LHCN-M2 (cell line): ENCODE measurements at regions not wholly inside any gene's neighbourhood (a gene's known extent, or its start where the extent isn't known, plus 50 kb on each side); places are given as distances from the start of the nearest gene placed in this dataset.

Experiments used
- DNase-seq: peaks from one replicate; pipeline ENCODE4 v3.0.0-alpha.2; 2012; ENCODE audit warnings: low read depth

- DNase-seq = peak; percentile 2
Measured at GRCh38 chr4:121277194-121278105, 103.4 kb downstream of the QRFPR start.

- no peak for DNase-seq
Measured at GRCh38 chr4:121273191-121273590, 107.6 kb downstream of the QRFPR start.

- no peak for DNase-seq
Measured at GRCh38 chr4:121272526-121272925, 108.3 kb downstream of the QRFPR start.

- peak; percentile 7 for DNase-seq
Measured at GRCh38 chr4:121270389-121270788, 106.3 kb upstream of the TNIP3 start.

- no peak for DNase-seq
Measured at GRCh38 chr4:121269001-121269400, 104.9 kb upstream of the TNIP3 start.

- DNase-seq = no peak
Measured at GRCh38 chr4:121266982-121267381, 102.9 kb upstream of the TNIP3 start.

- DNase-seq = no peak
Measured at GRCh38 chr4:121256887-121257466, 92.9 kb upstream of the TNIP3 start.

- DNase-seq = peak; percentile 83
Measured at GRCh38 chr4:121255986-121256750, 92.0 kb upstream of the TNIP3 start.

- DNase-seq = no peak
Measured at GRCh38 chr4:121253961-121254360, 89.8 kb upstream of the TNIP3 start.

- peak; percentile 63 for DNase-seq
Measured at GRCh38 chr4:121252224-121252806, 88.2 kb upstream of the TNIP3 start.

- no peak for DNase-seq
Measured at GRCh38 chr4:121248747-121249146, 84.6 kb upstream of the TNIP3 start.

GRCh38 chr4:121246698-121247097 lies 82.6 kb upstream of the TNIP3 start:
- DNase-seq = no peak

- no peak for DNase-seq
Measured at GRCh38 chr4:121243485-121243884, 79.4 kb upstream of the TNIP3 start.

GRCh38 chr4:121242188-121242750 lies 78.1 kb upstream of the TNIP3 start:
- DNase-seq = no peak

- no peak for DNase-seq
Measured at GRCh38 chr4:121239951-121240350, 75.8 kb upstream of the TNIP3 start.

GRCh38 chr4:121238461-121238860 lies 74.3 kb upstream of the TNIP3 start:
- no peak for DNase-seq

GRCh38 chr4:121237069-121237399 lies 72.9 kb upstream of the TNIP3 start:
- DNase-seq = no peak

GRCh38 chr4:121236353-121237068 lies 72.4 kb upstream of the TNIP3 start:
- no peak for DNase-seq

- DNase-seq = no peak
Measured at GRCh38 chr4:121233982-121234381, 69.9 kb upstream of the TNIP3 start.

- DNase-seq = no peak
Measured at GRCh38 chr4:121229993-121230392, 65.9 kb upstream of the TNIP3 start.

- no peak for DNase-seq
Measured at GRCh38 chr4:121228848-121229247, 64.7 kb upstream of the TNIP3 start.
